Muscle of back (tissue), 3 donors: ENCODE measurements at regions not wholly inside any gene's neighbourhood (a gene's known extent, or its start where the extent isn't known, plus 50 kb on each side); places are given as distances from the start of the nearest gene placed in this dataset.

Experiments
- DNase-seq, 3 donors: peaks; one replicate each; pipeline versions ENCODE4 v3.0.0 to v3.0.0-alpha.2; 2013

GRCh38 chr3:13954741-13955483 is 75.0 kb upstream of the WNT7A start:
- no peak for DNase-seq

GRCh38 chr3:13954266-13954665 is 74.4 kb upstream of the WNT7A start:
- DNase-seq: no peak

- DNase-seq: no peak
These were observed 71.3 kb upstream of the WNT7A start for GRCh38 chr3:13951184-13951583.

GRCh38 chr3:13950042-13950441 is 70.2 kb upstream of the WNT7A start:
- DNase-seq: no peak

GRCh38 chr3:13947912-13948311 is 68.0 kb upstream of the WNT7A start:
- DNase-seq: no peak

GRCh38 chr3:13939206-13939605 is 59.3 kb upstream of the WNT7A start:
- no peak for DNase-seq

- no peak for DNase-seq
These were observed 57.3 kb upstream of the WNT7A start for GRCh38 chr3:13937131-13937530.

- no peak for DNase-seq
These were observed 55.7 kb upstream of the WNT7A start for GRCh38 chr3:13935494-13936094.

- DNase-seq: no peak
These were observed 54.9 kb upstream of the WNT7A start for GRCh38 chr3:13934813-13935212.

GRCh38 chr3:13934315-13934714 is 54.4 kb upstream of the WNT7A start:
- DNase-seq: no peak

GRCh38 chr3:13932578-13933295 is 52.9 kb upstream of the WNT7A start:
- peak; percentile 14 to 78 (median 42) for DNase-seq

GRCh38 chr3:13931172-13931571 is 51.3 kb upstream of the WNT7A start:
- DNase-seq: no peak
